GM23338 (cell line): ENCODE measurements at regions not wholly inside any gene's neighbourhood (a gene's known extent, or its start where the extent isn't known, plus 50 kb on each side); places are given as distances from the start of the nearest gene placed in this dataset.

Experiments used
- CREB1 ChIP-seq: fragments of 250-450 bp; sonication (Bioruptor Pico); IDR thresholded peaks from 2 replicates; pipeline ENCODE4 v1.5.0; 2020; ENCODE audit warnings: low read depth, mild to moderate bottlenecking, moderate library complexity
- CTCF ChIP-seq, 2 experiments: fragments of 200-600 bp in 1 of 2; sonication (generic) in 1 of 2; conservative IDR thresholded peaks; 2 replicates each; pipeline versions ENCODE4 v1.5.1 to v1.6.1; 2016 to 2017; ENCODE audit warnings: antibody characterized with exemption in 2 of 2, low read depth in 2 of 2, mild to moderate bottlenecking in 2 of 2, moderate library complexity in 1 of 2
- EZH2 ChIP-seq: fragments of 200-600 bp; sonication (generic); IDR thresholded peaks from one replicate; pipeline ENCODE4 v1.8.0; 2017; ENCODE audit warnings: antibody characterized with exemption, mild to moderate bottlenecking, low read depth; ENCODE audit not compliant: unreplicated experiment
- EZH2phosphoT487 ChIP-seq: fragments of 200-600 bp; sonication (generic); IDR thresholded peaks from one replicate; pipeline ENCODE4 v1.8.1; 2018; ENCODE audit warnings: antibody characterized with exemption; ENCODE audit not compliant: unreplicated experiment
- JUNB ChIP-seq: IDR thresholded peaks from one replicate; pipeline ENCODE4 v1.6.1; 2016; ENCODE audit warnings: antibody characterized with exemption; ENCODE audit not compliant: unreplicated experiment
- NANOG ChIP-seq: IDR thresholded peaks from 2 replicates; pipeline ENCODE4 v1.6.1; 2016; ENCODE audit warnings: antibody characterized with exemption, borderline replicate concordance
- POLR2AphosphoS5 ChIP-seq: IDR thresholded peaks from 2 replicates; pipeline ENCODE4 v1.6.1; 2016; ENCODE audit warnings: antibody characterized with exemption, low read depth
- REST ChIP-seq: IDR thresholded peaks from one replicate; pipeline ENCODE4 v1.6.1; 2018; ENCODE audit warnings: antibody characterized with exemption; ENCODE audit not compliant: unreplicated experiment
- ZNF114 ChIP-seq: fragments of 250-450 bp; sonication (Bioruptor Pico); IDR thresholded peaks from 2 replicates; pipeline ENCODE4 v1.5.0; 2020; ENCODE audit warnings: mild to moderate bottlenecking, moderate library complexity
- ZNF462 ChIP-seq: fragments of 250-450 bp; sonication (Bioruptor Pico); IDR thresholded peaks from 2 replicates; pipeline ENCODE4 v1.5.0; 2020; ENCODE audit warnings: mild to moderate bottlenecking, moderate library complexity

GRCh38 chr2:192391041-192391440, 196.3 kb upstream of the TMEFF2 start:
- TF ChIP-seq EZH2: no peak
- no peak for TF ChIP-seq JUNB
- TF ChIP-seq EZH2phosphoT487: no peak
- no peak for TF ChIP-seq CTCF (conservative IDR thresholded peaks at IDR 0.05; ENCODE audit: low read depth in 2 of 2)
- no peak for TF ChIP-seq POLR2AphosphoS5
- no peak for TF ChIP-seq CREB1
- no peak for TF ChIP-seq REST
- no peak for TF ChIP-seq NANOG
- no peak for TF ChIP-seq ZNF114 (CRISPR knock-in tag)
- no peak for TF ChIP-seq ZNF462 (CRISPR knock-in tag)
